ENCODE measurements at regions not wholly inside any gene's neighbourhood (a gene's known extent, or its start where the extent isn't known, plus 50 kb on each side); places are given as distances from the start of the nearest gene placed in this dataset.

GRCh38 chr5:126251024-126251423 is 172.2 kb upstream of the GRAMD2B start:
- TF ChIP-seq JUN (IDR thresholded peaks at IDR 0.05; ENCODE audit: borderline replicate concordance, insufficient read depth, insufficient read length, low read depth) (no peak), MAX (IDR thresholded peaks at IDR 0.05; ENCODE audit: insufficient read depth, insufficient read length) (no peak), POLR2AphosphoS5 (IDR thresholded peaks at IDR 0.05; ENCODE audit: insufficient read depth, low read depth, low read length) (no peak), POLR2A (IDR thresholded peaks at IDR 0.05; ENCODE audit: low read depth, low read length) (no peak), EZH2 (IDR thresholded peaks at IDR 0.05; ENCODE audit: borderline replicate concordance, low read depth, low read length, severe bottlenecking) (no peak), MYC (IDR thresholded peaks at IDR 0.05; ENCODE audit: low read depth, low read length) (no peak), FOS (IDR thresholded peaks at IDR 0.05; ENCODE audit: borderline replicate concordance, insufficient read depth, low read length) (no peak)
- TF ChIP-seq, protein P1, sequence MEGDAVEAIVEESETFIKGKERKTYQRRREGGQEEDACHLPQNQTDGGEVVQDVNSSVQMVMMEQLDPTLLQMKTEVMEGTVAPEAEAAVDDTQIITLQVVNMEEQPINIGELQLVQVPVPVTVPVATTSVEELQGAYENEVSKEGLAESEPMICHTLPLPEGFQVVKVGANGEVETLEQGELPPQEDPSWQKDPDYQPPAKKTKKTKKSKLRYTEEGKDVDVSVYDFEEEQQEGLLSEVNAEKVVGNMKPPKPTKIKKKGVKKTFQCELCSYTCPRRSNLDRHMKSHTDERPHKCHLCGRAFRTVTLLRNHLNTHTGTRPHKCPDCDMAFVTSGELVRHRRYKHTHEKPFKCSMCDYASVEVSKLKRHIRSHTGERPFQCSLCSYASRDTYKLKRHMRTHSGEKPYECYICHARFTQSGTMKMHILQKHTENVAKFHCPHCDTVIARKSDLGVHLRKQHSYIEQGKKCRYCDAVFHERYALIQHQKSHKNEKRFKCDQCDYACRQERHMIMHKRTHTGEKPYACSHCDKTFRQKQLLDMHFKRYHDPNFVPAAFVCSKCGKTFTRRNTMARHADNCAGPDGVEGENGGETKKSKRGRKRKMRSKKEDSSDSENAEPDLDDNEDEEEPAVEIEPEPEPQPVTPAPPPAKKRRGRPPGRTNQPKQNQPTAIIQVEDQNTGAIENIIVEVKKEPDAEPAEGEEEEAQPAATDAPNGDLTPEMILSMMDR (IDR thresholded peaks at IDR 0.05; ENCODE audit: extremely low read depth in 1 of 2, insufficient read depth in 1 of 2, low read depth in 1 of 2, low read length in 2 of 2): no peak

Measured in endothelial cell of umbilical vein (primary cell).